NAMALWA (cell line): ENCODE measurements at regions not wholly inside any gene's neighbourhood (a gene's known extent, or its start where the extent isn't known, plus 50 kb on each side); places are given as distances from the start of the nearest gene placed in this dataset.
A peak's percentile ranks its signal among the peaks of the same experiment; 100 is the strongest.
"Not testable (repeated sequence)": the region's sequence is repeated elsewhere in the genome, so short reads cannot be mapped to it uniquely, and the experiment has no call there.

ENCODE experiments used
- DNase-seq: peaks from one replicate; pipeline ENCODE4 v3.0.0-alpha.2; 2015; ENCODE audit warnings: low spot score

GRCh38 chr3:5357089-5357488 is 169.6 kb downstream of the EDEM1 start:
- no peak for DNase-seq

GRCh38 chr3:5358911-5359310 is 171.4 kb downstream of the EDEM1 start:
- DNase-seq: no peak

GRCh38 chr3:5360453-5360852 is 172.9 kb downstream of the EDEM1 start:
- DNase-seq: no peak

- DNase-seq: no peak
Measured at GRCh38 chr3:5366746-5367145, 179.2 kb downstream of the EDEM1 start.

- DNase-seq: not testable (repeated sequence)
Measured at GRCh38 chr3:5371555-5371954, 184.0 kb downstream of the EDEM1 start.

- DNase-seq: no peak
Measured at GRCh38 chr3:5376761-5377160, 189.3 kb downstream of the EDEM1 start.

- not testable (repeated sequence) for DNase-seq
Measured at GRCh38 chr3:5379266-5379665, 191.8 kb downstream of the EDEM1 start.

GRCh38 chr3:5383486-5384263 is 196.2 kb downstream of the EDEM1 start:
- DNase-seq: not testable (repeated sequence)

- DNase-seq: no peak
Measured at GRCh38 chr3:5384557-5385236, 197.2 kb downstream of the EDEM1 start.

- no peak for DNase-seq
Measured at GRCh38 chr3:5388091-5388490, 200.6 kb downstream of the EDEM1 start.

- no peak for DNase-seq
Measured at GRCh38 chr3:5389057-5389456, 201.6 kb downstream of the EDEM1 start.

GRCh38 chr3:5390221-5390620 is 202.7 kb downstream of the EDEM1 start:
- peak; percentile 46 for DNase-seq

GRCh38 chr3:5390936-5391625 is 203.6 kb downstream of the EDEM1 start:
- DNase-seq: no peak

GRCh38 chr3:5401002-5401401 is 213.5 kb downstream of the EDEM1 start:
- DNase-seq: no peak

GRCh38 chr3:5404718-5405117 is 217.2 kb downstream of the EDEM1 start:
- DNase-seq: no peak

- DNase-seq: no peak
Measured at GRCh38 chr3:5411786-5412185, 224.3 kb downstream of the EDEM1 start.

GRCh38 chr3:5423076-5423475 is 235.6 kb downstream of the EDEM1 start:
- DNase-seq: no peak

GRCh38 chr3:5423523-5423922 is 236.0 kb downstream of the EDEM1 start:
- no peak for DNase-seq

GRCh38 chr3:5425371-5425770 is 237.9 kb downstream of the EDEM1 start:
- DNase-seq: no peak

- DNase-seq: peak; percentile 73
Measured at GRCh38 chr3:5426094-5426883, 238.8 kb downstream of the EDEM1 start.

GRCh38 chr3:5427021-5427420 is 239.5 kb downstream of the EDEM1 start:
- DNase-seq: no peak

- DNase-seq: no peak
Measured at GRCh38 chr3:5427938-5428337, 240.4 kb downstream of the EDEM1 start.
